GDM1 (cell line): ENCODE measurements at regions not wholly inside any gene's neighbourhood (a gene's known extent, or its start where the extent isn't known, plus 50 kb on each side); places are given as distances from the start of the nearest gene placed in this dataset.
"Not testable (repeated sequence)": the region's sequence is repeated elsewhere in the genome, so short reads cannot be mapped to it uniquely, and the experiment has no call there.

Experiments
- DNase-seq: peaks from one replicate; lab custom pipeline; 2025; lab: John Stamatoyannopoulos, UW

DNA sequence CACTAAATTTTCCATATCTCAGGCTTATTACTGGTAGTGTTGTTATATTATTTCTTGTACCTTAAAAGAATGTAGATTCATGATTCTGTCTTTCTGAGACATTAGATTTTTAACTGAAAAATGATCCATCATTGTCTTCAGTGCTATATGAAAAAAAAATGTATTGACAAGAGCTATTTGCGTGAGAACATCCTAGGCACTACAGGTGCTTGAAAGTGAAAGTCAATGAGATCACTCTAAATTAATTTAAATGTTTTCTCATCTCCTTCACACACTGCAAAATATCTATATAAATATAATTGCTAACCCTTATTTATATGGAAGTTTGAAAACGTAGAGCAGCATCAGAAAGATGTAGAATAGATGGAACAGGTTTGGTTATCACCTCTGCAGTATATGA, 684.6 kb downstream of the TRIB2 start:
- no peak for DNase-seq

DNA sequence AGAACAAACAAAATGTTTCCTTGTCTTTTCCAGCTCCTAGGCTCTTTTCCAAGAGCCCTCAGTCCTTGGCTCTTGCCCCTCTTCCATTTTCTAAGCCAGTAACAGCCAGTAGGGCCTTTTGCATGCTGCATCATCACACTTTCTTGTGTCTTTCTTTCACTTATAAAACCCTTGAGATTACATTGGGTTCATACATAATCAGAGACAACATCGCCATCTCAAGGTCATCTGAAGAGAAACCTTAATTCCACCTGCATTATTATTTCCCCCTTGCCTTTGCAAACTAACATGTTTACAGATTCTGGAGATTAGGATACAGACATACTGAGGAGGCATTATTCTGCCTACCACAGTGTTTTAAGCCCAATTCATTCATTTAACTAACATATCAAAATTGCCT, 697.3 kb downstream of the TRIB2 start:
- DNase-seq = no peak

DNA sequence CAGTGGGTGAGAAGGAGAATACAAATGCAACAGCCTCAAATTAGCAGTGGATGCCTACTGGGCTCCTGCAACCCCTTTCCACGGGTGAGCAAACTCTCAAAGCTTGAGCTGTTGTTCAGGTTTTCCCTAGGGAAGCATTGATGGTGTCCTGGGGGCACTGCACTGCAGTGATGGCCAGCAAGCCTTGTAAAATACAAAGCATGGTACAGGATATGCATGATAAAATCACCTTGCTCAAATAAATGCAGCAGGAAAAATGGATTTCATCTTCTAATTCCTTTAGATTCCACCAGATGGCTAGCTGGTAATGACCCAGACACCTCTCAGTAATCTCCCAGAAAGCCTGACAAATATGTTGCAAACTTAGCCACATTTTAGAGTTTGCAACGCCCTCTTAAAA, 698.2 kb downstream of the TRIB2 start:
- DNase-seq = no peak

DNA sequence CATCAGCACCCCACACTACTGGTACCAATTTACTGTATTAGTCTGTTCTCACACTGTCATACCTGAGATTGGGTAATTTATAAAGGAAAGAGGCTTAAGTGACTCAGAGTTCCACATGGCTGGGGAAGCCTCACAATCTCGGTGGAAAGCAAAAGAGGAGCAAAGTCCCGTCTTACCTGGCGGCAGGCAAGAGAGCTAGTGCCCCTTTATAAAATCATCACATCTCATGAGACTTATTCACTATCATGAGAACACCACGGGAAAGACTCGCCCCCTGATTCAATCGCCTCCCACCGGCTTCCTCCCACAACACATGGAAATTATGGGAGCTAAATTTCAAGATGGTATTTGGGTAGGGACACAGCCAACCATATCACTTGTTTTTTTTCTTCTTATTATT, 717.2 kb downstream of the TRIB2 start:
- no peak for DNase-seq

DNA sequence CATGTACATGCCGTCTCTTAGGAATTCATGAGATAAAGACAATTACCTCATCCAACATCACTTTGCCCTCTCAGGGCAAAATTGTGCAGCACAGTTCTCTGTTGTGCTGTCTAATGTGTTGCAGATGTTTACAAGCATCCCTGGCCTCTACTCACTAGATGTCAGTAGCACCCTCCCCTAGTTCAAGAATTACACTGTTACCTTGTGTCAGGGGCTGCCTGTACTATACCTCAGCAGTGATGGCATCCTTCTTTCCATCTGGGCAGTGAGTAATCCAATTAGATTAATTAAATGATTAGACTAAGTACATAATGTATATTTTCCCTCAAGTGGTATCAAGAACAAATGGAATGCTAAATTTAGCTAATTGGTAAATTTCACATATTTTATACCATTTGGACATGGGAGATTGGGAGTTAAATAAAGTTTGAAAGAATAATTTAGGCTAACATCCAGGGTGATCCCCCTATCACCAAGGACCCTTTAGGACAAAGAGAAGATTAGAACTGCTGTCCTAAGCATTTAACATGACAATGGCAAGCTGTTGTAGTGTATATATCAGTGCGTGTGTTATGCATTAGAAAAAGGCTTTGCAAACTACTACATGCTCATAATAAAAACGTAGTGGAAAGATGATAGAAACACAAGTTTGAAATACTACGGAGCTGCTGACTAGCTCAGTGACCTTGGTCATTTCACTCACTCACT, 727.0 kb downstream of the TRIB2 start:
- not testable (repeated sequence) for DNase-seq

DNA sequence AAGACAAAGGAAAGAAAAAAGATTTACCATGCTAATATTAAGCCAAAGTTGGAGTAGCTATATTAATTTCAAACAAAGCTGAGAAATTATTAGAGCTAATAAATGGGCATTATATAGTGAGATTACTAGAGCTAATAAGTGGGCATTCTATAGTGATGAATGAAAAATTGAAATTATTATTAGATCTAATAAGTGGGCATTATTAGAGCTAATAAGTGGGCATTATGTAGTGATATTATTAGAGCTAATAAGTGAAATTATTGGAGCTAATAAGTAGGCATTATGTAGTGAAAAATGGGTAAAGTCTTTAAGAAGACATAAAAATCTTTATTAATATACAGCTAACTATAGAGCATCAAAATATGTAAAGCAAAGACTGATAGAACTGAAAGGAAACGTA, 745.7 kb downstream of the TRIB2 start:
- DNase-seq = no peak

DNA sequence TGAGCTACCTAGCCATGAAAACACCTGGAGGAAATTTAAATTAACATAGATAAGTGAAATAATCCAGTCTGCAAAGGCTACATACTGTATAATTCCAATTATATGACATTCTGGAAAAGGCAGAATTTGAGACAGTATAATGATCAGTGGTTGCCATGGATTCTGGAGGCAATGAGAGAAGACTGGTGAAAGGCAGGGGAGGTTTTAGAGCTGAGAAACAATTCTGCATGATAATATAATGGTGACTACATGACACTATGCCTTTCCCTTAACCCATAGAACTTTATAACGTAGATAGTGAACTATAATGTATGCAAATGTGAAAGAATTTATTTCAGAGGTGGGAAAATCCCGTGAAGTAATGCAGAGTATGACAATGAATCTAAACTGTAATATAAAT, 749.3 kb downstream of the TRIB2 start:
- DNase-seq = no peak

DNA sequence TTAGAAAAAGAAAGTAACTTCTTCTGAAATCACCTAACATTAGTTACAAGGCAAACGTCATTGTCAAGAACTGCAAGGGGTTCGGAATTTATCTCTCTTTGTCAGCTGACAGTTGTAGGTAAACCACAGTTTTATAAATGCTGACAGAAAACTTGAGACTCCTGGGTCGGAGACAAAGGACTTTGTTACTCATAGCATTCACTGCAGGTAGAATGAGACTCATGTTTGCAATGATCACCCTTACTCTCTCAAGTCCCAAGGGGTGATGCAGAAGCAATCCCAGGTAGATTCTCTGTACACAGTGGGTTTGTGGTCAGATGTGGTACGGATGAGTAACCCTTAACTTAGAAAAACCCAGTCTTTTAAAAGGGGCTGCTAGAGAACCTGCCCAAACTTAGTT, 757.8 kb downstream of the TRIB2 start:
- DNase-seq = no peak

DNA sequence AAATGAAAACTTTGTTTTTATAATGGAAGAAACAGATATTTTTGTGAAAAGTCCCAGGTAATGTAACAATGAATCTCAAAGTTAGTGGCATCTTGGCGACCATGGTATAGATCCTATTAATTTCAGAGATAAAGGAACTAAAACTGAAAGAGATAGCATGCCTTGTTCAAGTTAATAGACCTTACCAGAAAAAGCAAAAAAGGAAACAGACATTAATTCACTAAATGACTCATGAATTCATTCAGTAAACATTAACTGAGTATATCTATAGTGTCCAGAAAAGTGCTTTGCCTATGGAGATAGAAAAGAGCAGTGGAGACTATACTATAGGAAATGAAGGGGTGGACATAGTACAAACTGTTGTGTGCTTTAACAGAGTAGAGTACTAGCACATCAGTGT, 763.3 kb downstream of the TRIB2 start:
- DNase-seq = no peak

DNA sequence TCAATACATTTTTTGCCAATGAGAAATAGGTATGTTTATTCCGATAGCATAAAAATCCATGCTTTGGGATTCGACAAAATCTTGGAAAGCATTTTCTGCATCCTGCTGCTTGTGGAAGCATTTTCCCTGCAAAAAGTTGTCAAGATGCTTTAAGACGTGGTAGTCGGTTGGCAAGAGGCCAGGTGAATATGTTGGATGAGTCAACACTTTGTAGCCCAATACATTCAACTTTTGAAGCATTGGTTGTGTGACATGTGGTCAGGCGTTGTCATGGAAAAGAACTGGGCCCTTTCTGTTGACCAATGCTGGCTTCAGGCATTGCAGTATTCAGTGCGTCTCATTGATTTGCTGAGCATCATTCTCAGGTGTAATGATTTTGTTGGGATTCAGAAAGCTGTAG, 764.5 kb downstream of the TRIB2 start:
- no peak for DNase-seq

DNA sequence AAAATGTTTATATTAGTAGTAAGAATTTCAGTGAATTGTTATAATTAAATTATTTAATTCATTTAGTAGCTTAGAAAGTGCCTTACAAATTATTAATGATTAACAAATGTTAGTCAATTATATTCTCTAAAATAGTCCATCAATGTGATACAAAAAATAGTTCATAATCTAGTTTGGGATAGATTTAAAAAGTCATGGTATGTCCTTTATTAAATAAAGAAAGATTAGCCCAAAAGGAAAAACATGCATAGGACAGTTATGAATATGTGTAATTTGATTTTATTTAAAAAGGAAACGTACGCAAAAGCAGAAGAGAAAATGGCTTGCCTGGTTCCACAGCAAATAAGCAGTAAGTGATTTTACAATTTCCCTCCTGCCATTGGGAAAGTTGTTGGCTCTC, 768.5 kb downstream of the TRIB2 start:
- DNase-seq = no peak

DNA sequence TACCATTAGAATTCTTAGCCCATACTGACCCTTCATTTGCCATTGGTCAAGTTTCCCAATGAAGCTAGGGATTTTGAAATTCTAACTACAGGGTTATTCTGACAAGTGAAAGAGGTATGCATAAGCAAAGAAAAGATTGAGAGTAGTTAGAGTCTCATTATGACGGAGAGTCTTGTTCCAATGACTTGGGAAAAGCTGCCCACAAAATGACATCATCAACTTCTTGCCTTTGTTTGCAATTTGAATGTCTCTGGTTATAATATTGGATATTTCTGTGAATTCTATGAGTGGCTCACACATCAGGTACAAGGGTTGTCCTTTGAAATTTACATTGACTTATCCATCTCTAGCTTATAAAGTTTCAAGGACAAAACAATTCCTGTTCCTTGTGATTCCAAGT, 772.2 kb downstream of the TRIB2 start:
- DNase-seq = no peak

DNA sequence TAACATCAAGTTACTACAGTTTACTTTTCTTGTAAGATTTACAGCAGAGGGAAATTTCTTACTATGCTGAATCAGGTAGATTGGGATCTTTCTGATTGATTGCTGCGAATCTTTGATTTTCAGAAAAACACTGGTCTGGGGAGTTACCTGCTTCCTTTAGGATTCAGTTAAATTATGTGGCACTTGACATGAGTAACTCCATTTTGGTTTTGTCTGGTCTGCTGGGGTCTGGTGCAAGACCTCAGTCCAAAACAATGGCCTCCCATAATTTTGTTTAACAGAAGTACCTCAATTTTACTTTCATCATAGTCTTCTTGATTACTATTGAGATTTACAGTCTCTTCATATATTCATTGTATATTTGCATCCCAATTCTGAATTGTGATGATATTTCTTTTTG, 775.5 kb downstream of the TRIB2 start:
- no peak for DNase-seq

DNA sequence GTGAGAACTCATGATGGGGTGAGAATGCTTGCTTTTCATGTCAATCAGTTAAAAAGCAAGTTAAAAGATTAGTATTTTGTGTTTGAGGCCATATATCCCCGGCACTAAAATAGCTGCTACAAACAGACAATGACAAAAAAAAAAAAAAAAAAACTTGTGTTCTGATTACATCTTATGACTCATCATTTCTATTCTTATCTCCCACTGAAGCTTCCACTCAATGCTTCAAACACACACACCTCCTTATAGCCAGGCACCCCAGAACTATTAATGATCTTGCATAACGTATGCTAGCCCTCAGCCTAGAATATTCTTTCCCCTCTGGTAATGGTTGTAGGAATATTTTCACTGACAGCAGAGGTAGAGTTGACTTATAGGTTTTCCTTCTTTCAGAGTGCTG, 778.3 kb downstream of the TRIB2 start:
- no peak for DNase-seq

DNA sequence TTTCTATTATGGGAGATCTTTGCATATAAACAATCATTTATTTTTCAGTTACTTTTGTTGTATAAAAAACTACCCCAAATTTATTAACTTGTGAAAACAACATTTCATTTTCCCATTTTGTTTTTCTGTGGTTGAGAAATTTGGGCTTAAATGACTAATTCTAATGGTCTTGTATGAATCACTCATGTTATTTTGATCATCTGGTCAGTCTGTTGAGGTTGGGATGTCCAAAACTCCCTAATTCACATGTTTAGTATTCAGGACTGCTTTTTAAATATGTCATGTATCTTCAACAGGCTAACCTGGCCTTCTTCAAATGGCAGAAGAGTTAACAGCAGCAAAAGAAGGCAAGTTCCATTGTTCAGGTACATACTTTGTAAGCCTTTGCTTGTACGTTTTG, 788.1 kb downstream of the TRIB2 start:
- DNase-seq = no peak

DNA sequence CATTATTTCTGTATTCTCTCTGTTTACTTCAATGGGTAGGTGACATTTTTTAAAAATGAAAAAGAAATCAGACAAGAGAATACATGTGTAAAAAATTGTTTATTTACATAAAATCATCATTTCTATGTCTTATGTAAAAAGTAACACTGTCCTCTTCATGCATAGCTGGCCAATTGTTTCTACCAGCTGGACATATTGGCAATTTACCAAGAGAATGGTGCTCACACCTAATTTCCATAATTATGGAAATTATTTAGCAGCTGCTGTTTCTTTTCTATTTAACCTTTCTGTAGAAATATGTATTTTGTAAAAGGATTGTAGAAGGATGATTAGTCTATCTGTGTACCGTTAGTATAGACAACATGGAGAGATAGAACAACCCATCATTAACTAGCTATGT, 791.9 kb downstream of the TRIB2 start:
- no peak for DNase-seq

DNA sequence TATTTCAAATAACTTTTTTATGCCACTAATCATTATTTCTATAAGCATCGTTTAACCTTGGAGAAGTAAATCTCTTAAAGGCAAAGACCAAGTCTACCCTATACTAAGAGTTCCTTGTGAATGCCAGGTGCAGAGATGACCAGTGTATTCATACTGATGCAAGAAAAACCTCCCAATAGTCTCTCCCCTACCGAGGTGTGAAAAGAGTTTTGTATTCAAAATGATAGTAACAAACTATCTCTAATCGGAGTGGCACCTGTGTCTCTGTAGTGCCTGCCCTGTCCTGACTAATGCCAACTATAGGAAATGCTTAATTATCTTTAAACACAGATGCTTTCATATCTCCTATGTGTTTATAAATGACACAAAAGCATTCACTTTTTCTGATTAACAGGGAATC, 798.5 kb downstream of the TRIB2 start:
- no peak for DNase-seq

DNA sequence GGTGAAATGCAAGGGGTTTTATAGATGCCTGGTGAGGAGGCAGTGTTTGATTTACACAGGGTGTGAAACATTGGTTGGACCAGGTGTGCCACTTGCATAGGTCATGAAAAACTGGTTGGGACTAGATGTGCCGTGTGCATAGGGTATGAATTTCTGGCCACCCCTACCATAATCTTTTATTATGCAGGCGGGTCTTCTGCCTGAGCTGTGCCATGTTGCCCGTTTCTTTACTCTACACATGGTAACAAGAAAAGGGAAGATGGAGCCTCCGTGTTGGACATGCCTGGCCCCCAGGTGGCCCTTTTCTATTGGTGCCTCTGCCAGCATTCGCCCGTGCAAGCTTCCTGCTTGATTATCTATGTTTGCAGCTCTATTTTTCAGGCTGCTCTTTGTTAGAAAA, 805.4 kb downstream of the TRIB2 start:
- DNase-seq = no peak

DNA sequence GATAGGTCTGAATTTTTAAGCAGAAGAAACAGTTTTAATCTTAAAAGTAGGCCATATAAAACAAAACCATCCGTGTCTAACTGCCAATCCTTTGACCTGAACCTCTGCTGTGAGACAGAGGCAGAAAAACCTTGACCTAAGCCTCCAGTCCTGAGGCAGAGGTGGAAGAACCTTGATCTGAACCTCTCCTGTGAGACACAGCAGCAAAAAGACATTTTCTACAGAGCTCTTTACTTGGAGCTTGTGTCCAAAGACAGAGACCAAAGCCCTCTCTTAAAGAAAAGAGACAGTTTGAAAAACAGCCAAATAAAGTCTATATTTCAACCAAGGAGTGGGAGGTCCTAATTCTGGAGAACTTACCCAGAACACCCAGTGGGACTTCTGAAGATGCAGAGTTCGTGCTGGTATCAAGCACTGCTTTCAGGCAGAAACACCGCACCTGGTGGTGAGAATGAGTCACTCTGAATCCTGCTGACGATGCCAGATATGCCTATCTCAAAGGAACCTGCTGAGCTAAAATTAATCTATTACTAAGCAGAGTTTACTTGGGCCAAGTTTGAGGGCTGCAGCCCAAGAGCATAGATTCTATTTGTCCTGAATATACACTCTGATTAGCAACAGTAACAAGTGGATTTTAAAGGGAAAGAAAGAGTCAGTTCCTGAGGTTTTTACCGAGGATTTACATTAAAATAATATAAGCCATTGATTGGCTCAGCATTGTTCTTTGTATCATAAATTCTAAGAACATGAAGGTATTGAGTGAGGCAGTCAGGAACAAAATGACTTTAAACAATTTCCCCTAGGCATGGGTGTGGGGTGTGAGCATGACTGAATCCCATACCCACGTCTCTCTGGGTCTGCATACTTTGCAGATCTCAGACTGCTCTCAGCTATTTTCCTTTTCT, 806.4 kb downstream of the TRIB2 start:
- no peak for DNase-seq

DNA sequence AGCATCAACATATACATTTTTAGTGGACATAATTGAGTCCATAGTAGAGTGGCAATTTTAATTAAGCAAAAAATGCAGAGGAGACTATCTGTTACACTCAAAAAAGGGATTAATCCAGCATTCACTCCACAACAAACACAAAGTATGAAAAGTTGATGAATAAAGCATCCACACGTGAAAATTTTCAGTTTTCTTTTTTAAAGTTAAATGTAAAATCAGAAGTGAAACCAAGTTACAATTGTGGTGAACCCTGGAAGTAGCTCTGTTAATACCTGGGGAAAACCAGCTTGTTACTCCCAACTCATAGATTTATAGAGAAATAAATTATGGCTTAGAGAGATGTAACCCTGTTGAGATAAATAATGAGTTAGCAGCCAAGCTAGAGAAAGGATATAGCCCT, 807.8 kb downstream of the TRIB2 start:
- no peak for DNase-seq

DNA sequence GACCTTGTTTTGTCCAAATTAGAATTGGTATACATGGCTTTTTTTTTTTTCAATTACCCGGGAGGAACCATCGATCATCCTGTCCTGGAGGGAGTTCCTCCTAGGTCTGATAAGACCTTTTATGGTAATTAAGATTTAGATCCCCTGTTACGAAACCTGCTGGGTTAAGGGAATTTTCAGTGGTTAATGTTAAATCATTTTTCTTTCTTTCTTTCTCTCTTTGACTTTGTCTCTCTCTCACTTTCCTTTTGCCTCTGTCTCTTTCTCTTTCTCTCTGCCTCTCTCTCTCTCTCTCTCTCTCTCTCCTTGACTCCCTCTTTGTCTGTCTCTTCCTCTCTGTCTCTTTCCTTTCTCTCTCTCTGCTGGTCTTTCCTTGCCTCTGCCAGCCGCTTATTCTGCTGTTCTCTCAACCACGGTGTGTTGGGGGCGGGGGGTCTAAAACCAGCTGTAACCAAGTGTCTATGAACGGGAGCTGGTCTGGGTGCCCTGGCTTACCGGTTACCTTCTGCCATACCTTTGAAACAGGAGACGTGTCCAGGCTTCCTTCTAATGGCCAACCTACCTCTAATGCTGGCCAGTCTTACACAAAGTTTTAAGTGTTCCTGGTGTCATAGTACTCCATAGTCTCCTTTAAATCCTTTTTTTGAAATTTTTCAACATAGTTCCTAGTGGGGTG, 815.1 kb downstream of the TRIB2 start:
- not testable (repeated sequence) for DNase-seq

DNA sequence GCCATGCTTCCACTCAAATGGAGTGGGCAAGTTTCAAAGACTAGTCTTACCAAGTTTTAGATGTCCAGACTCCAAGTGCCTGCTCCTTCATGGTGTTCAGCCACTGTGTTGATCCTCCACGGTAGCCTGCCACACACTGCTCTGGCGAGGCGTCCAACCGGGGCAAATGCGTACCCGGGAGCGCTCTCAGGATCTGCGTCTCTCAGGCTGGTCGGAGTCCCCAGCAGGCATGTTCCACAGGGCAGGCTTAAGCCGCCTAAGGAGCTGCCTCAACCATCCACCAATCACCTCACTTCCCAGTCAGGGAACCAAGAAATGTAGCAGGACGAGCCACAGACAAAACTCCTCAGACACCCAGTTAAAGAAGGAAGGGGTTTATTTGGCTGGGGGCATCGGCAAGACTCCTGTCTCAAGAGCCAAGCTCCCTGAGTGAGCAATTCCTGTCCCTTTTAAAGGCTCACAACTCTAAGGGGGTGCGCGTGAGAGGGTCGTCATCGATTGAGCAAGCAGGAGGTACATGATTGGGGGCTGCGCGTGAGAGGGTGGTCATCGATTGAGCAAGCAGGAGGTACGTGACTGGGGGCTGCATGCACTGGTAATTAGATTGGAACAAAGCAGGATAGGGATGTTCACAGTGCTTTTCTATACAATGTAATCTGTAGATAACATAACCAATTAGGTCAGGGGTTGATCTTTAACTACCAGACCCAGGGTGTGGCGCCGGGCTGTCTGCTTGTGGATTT, 816.2 kb downstream of the TRIB2 start:
- not testable (repeated sequence) for DNase-seq
